ENCODE measurements at regions not wholly inside any gene's neighbourhood (a gene's known extent, or its start where the extent isn't known, plus 50 kb on each side); places are given as distances from the start of the nearest gene placed in this dataset.

DNA sequence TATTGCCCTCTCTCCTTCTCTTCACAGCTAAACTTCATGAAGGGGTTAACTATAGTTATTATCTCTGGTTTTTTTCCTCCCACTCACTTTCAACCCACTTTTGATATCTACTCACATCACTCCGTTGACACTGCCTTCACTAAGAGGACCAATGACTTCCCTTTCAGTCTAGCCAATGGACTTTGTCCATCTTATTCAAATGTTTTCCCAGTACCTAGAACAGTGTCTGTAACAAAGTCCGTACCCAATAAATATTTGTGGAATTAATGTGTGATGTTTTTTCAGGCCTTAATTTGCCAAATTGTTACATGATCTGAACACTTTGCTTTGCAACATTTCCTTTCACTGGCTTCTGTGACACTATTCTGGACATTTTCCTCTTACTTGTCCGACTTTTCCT, 106.0 kb upstream of the AR start:
- TF ChIP-seq, protein P1, sequence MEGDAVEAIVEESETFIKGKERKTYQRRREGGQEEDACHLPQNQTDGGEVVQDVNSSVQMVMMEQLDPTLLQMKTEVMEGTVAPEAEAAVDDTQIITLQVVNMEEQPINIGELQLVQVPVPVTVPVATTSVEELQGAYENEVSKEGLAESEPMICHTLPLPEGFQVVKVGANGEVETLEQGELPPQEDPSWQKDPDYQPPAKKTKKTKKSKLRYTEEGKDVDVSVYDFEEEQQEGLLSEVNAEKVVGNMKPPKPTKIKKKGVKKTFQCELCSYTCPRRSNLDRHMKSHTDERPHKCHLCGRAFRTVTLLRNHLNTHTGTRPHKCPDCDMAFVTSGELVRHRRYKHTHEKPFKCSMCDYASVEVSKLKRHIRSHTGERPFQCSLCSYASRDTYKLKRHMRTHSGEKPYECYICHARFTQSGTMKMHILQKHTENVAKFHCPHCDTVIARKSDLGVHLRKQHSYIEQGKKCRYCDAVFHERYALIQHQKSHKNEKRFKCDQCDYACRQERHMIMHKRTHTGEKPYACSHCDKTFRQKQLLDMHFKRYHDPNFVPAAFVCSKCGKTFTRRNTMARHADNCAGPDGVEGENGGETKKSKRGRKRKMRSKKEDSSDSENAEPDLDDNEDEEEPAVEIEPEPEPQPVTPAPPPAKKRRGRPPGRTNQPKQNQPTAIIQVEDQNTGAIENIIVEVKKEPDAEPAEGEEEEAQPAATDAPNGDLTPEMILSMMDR (tag by site-specific recombination; IDR thresholded peaks at IDR 0.05) = no peak
- TF ChIP-seq MEIS1 (CRISPR knock-in tag; IDR thresholded peaks at IDR 0.05; ENCODE audit: borderline replicate concordance) (no peak), SCRT2 (tag by site-specific recombination; IDR thresholded peaks at IDR 0.05) (no peak), ZNF629 (tag by site-specific recombination; IDR thresholded peaks at IDR 0.05) (no peak), ZNF548 (tag by site-specific recombination; IDR thresholded peaks at IDR 0.05) (no peak), ZNF473 (tag by site-specific recombination; IDR thresholded peaks at IDR 0.05) (no peak), ZFP3 (tag by site-specific recombination; IDR thresholded peaks at IDR 0.05; ENCODE audit: low read depth) (no peak), ZNF292 (tag by site-specific recombination; IDR thresholded peaks at IDR 0.05; ENCODE audit: borderline replicate concordance, low read depth) (no peak), ZNF221 (tag by site-specific recombination; IDR thresholded peaks at IDR 0.05; ENCODE audit: borderline replicate concordance) (no peak), ZNF610 (tag by site-specific recombination; IDR thresholded peaks at IDR 0.05; ENCODE audit: borderline replicate concordance) (no peak), ZNF670 (tag by site-specific recombination; IDR thresholded peaks at IDR 0.05; ENCODE audit: low read depth) (no peak)
- TF ChIP-seq, protein P2, sequence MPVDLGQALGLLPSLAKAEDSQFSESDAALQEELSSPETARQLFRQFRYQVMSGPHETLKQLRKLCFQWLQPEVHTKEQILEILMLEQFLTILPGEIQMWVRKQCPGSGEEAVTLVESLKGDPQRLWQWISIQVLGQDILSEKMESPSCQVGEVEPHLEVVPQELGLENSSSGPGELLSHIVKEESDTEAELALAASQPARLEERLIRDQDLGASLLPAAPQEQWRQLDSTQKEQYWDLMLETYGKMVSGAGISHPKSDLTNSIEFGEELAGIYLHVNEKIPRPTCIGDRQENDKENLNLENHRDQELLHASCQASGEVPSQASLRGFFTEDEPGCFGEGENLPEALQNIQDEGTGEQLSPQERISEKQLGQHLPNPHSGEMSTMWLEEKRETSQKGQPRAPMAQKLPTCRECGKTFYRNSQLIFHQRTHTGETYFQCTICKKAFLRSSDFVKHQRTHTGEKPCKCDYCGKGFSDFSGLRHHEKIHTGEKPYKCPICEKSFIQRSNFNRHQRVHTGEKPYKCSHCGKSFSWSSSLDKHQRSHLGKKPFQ (tag by site-specific recombination; IDR thresholded peaks at IDR 0.05) = no peak
- TF ChIP-seq, protein P3, sequence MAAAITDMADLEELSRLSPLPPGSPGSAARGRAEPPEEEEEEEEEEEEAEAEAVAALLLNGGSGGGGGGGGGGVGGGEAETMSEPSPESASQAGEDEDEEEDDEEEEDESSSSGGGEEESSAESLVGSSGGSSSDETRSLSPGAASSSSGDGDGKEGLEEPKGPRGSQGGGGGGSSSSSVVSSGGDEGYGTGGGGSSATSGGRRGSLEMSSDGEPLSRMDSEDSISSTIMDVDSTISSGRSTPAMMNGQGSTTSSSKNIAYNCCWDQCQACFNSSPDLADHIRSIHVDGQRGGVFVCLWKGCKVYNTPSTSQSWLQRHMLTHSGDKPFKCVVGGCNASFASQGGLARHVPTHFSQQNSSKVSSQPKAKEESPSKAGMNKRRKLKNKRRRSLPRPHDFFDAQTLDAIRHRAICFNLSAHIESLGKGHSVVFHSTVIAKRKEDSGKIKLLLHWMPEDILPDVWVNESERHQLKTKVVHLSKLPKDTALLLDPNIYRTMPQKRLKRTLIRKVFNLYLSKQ (tag by site-specific recombination; IDR thresholded peaks at IDR 0.05; ENCODE audit: borderline replicate concordance) = no peak

Measured in HEK293 (cell line).